ENCODE measurements at regions not wholly inside any gene's neighbourhood (a gene's known extent, or its start where the extent isn't known, plus 50 kb on each side); places are given as distances from the start of the nearest gene placed in this dataset.

- DNase-seq (ENCODE audit: low read depth), result no peak
- TF ChIP-seq CTCF (IDR thresholded peaks at IDR 0.05; ENCODE audit: control insufficient read depth, insufficient read depth, low read depth, low read length, missing control alignments), result no peak
- no peak overlapping the region for H3K4me3 ChIP-seq (ENCODE audit: control insufficient read depth, low read depth, low read length)
Measured at GRCh38 chr17:79179334-79179733, 104.7 kb downstream of the ENGASE start.

- H3K4me3 ChIP-seq (ENCODE audit: control insufficient read depth, low read depth, low read length), result no peak overlapping the region
- TF ChIP-seq CTCF (IDR thresholded peaks at IDR 0.05; ENCODE audit: control insufficient read depth, insufficient read depth, low read depth, low read length, missing control alignments), result no peak
- DNase-seq (ENCODE audit: low read depth), result no peak
Measured at GRCh38 chr17:79177877-79178276, 103.3 kb downstream of the ENGASE start.

- no peak for DNase-seq (ENCODE audit: low read depth)
- no peak overlapping the region for H3K4me3 ChIP-seq (ENCODE audit: control insufficient read depth, low read depth, low read length)
- TF ChIP-seq CTCF (IDR thresholded peaks at IDR 0.05; ENCODE audit: control insufficient read depth, insufficient read depth, low read depth, low read length, missing control alignments), result no peak
Measured at GRCh38 chr17:79176792-79177601, 102.4 kb downstream of the ENGASE start.

- no peak overlapping the region for H3K4me3 ChIP-seq (ENCODE audit: control insufficient read depth, low read depth, low read length)
- DNase-seq (ENCODE audit: low read depth), result no peak
Measured at GRCh38 chr17:79174905-79175856, 100.6 kb downstream of the ENGASE start.

GRCh38 chr17:79174193-79174765, 99.7 kb downstream of the ENGASE start:
- DNase-seq (ENCODE audit: low read depth), result no peak
- no peak for TF ChIP-seq CTCF (IDR thresholded peaks at IDR 0.05; ENCODE audit: control insufficient read depth, insufficient read depth, low read depth, low read length, missing control alignments)
- no peak overlapping the region for H3K4me3 ChIP-seq (ENCODE audit: control insufficient read depth, low read depth, low read length)

More at GRCh38 chr17:79174905-79175856, 100.6 kb downstream of the ENGASE start:
- TF ChIP-seq CTCF (IDR thresholded peaks at IDR 0.05; ENCODE audit: control insufficient read depth, insufficient read depth, low read depth, low read length, missing control alignments), result no peak

- no peak for DNase-seq (ENCODE audit: low read depth)
- no peak overlapping the region for H3K4me3 ChIP-seq (ENCODE audit: control insufficient read depth, low read depth, low read length)
- no peak for TF ChIP-seq CTCF (IDR thresholded peaks at IDR 0.05; ENCODE audit: control insufficient read depth, insufficient read depth, low read depth, low read length, missing control alignments)
Measured at GRCh38 chr17:79171188-79171587, 96.6 kb downstream of the ENGASE start.

Measured in AG09309 (cell line).